ENCODE measurements at regions not wholly inside any gene's neighbourhood (a gene's known extent, or its start where the extent isn't known, plus 50 kb on each side); places are given as distances from the start of the nearest gene placed in this dataset.

- Histone ChIP-seq H3K4me1 (ENCODE audit: control insufficient read depth in 2 of 2, insufficient read depth in 2 of 2, low read length in 2 of 2) (no peaks in the 10 kb centered on the region), H3K79me2 (ENCODE audit: control insufficient read depth, insufficient read depth, low read length) (no peaks in the 10 kb centered on the region), H4K20me1 (ENCODE audit: control insufficient read depth, insufficient read depth, low read length, poor library complexity, severe bottlenecking) (no peaks in the 10 kb centered on the region), H3K9ac (ENCODE audit: low read length) (no peak overlapping the region), H3K9me3 (ENCODE audit: control extremely low read depth in 1 of 3, control insufficient read depth in 2 of 3, insufficient read depth in 1 of 3, low read length in 2 of 3) (no peaks in the 10 kb centered on the region), H3K27me3 (replicated peaks in 1 of 4; ENCODE audit: control extremely low read depth in 1 of 4, control insufficient read depth in 3 of 4, insufficient read depth in 4 of 4, low read length in 3 of 4) (peaks cover 0 to 3% (median 0%) of the 10 kb centered on the region in 4 experiments), H3K27ac (ENCODE audit: low read length in 2 of 2) (no peak overlapping the region), H3K36me3 (replicated peaks in 1 of 2; ENCODE audit: control extremely low read depth in 1 of 2, control insufficient read depth in 1 of 2, extremely low read depth in 1 of 2, insufficient read depth in 2 of 2, low read length in 1 of 2) (no peaks in the 10 kb centered on the region), H3K4me2 (replicated peaks; ENCODE audit: low read depth, low read length, poor library complexity, severe bottlenecking) (no peak overlapping the region), H3K4me3 (ENCODE audit: control extremely low read depth in 1 of 5, extremely low read depth in 1 of 5, insufficient read depth in 1 of 5, low read depth in 2 of 5, low read length in 4 of 5) (no peak overlapping the region), H2AFZ (ENCODE audit: insufficient read depth, low read depth, low read length, poor library complexity, severe bottlenecking) (no peak overlapping the region)
- ChIA-PET POLR2A (no interaction called here), CTCF (no interaction called here)
- 85% methylated on average over 29 of the region's 31 CpGs for WGBS (ENCODE audit: insufficient coverage)
- no peak overlapping the region for H3K4me3 Mint-ChIP-seq
- no peaks in the 10 kb centered on the region for H3K9me3 Mint-ChIP-seq (ENCODE audit: insufficient read depth)
- intact Hi-C loops (cut with micrococcal nuclease), result no loop called here
- TF ChIP-seq CTCF (IDR thresholded peaks at IDR 0.05), result no peak
- TF ChIP-seq EZH2 (IDR thresholded peaks at IDR 0.05; ENCODE audit: borderline replicate concordance, insufficient read depth, low read depth, low read length, poor library complexity, severe bottlenecking), result no peak
- no peak overlapping the region for H3K27ac Mint-ChIP-seq
- ATAC-seq (ENCODE audit: low read depth) (no peak), DNase-seq (no peak)
- no peaks in the 10 kb centered on the region for H3K4me1 Mint-ChIP-seq
- no peaks in the 10 kb centered on the region for H3K27me3 Mint-ChIP-seq
Observed at GRCh38 chr18:79606621-79607331, 72.8 kb upstream of the CTDP1 start.

- H4K20me1 ChIP-seq (ENCODE audit: control insufficient read depth, insufficient read depth, low read length, poor library complexity, severe bottlenecking), result no peaks in the 10 kb centered on the region
- H3K9me3 ChIP-seq (ENCODE audit: control extremely low read depth in 1 of 3, control insufficient read depth in 2 of 3, insufficient read depth in 1 of 3, low read length in 2 of 3), result no peaks in the 10 kb centered on the region
- H3K4me3 ChIP-seq (ENCODE audit: control extremely low read depth in 1 of 5, extremely low read depth in 1 of 5, insufficient read depth in 1 of 5, low read depth in 2 of 5, low read length in 4 of 5), result no peak overlapping the region
- H3K36me3 ChIP-seq (replicated peaks in 1 of 2; ENCODE audit: control extremely low read depth in 1 of 2, control insufficient read depth in 1 of 2, extremely low read depth in 1 of 2, insufficient read depth in 2 of 2, low read length in 1 of 2), result no peaks in the 10 kb centered on the region
- intact Hi-C loops (cut with micrococcal nuclease), result no loop called here
- DNase-seq (no peak), ATAC-seq (ENCODE audit: low read depth) (no peak)
- TF ChIP-seq EZH2 (IDR thresholded peaks at IDR 0.05; ENCODE audit: borderline replicate concordance, insufficient read depth, low read depth, low read length, poor library complexity, severe bottlenecking) (no peak), CTCF (IDR thresholded peaks at IDR 0.05) (no peak)
- H2AFZ ChIP-seq (ENCODE audit: insufficient read depth, low read depth, low read length, poor library complexity, severe bottlenecking), result no peak overlapping the region
- H3K4me2 ChIP-seq (replicated peaks; ENCODE audit: low read depth, low read length, poor library complexity, severe bottlenecking), result no peak overlapping the region
- no peaks in the 10 kb centered on the region for H3K79me2 ChIP-seq (ENCODE audit: control insufficient read depth, insufficient read depth, low read length)
- ChIA-PET POLR2A (no interaction called here), CTCF (no interaction called here)
- H3K9ac ChIP-seq (ENCODE audit: low read length), result no peak overlapping the region
- H3K27ac ChIP-seq (ENCODE audit: low read length in 2 of 2), result no peak overlapping the region
- no peaks in the 10 kb centered on the region for H3K4me1 Mint-ChIP-seq
- H3K9me3 Mint-ChIP-seq (ENCODE audit: insufficient read depth), result no peaks in the 10 kb centered on the region
- no peak overlapping the region for H3K27ac Mint-ChIP-seq
- no peaks in the 10 kb centered on the region for H3K4me1 ChIP-seq (ENCODE audit: control insufficient read depth in 2 of 2, insufficient read depth in 2 of 2, low read length in 2 of 2)
- 94% methylated on average over 25 of the region's 25 CpGs for WGBS (ENCODE audit: insufficient coverage)
- H3K27me3 ChIP-seq (replicated peaks in 1 of 4; ENCODE audit: control extremely low read depth in 1 of 4, control insufficient read depth in 3 of 4, insufficient read depth in 4 of 4, low read length in 3 of 4), result peaks cover 0 to 3% (median 0%) of the 10 kb centered on the region in 4 experiments
- H3K27me3 Mint-ChIP-seq, result no peaks in the 10 kb centered on the region
- no peak overlapping the region for H3K4me3 Mint-ChIP-seq
Observed at GRCh38 chr18:79607361-79607952, 72.1 kb upstream of the CTDP1 start.

Measured in B cell (primary cell).